ENCODE measurements at regions not wholly inside any gene's neighbourhood (a gene's known extent, or its start where the extent isn't known, plus 50 kb on each side); places are given as distances from the start of the nearest gene placed in this dataset.

- DNase-seq (ENCODE audit: low read depth, low spot score) (no peak), ATAC-seq (no peak)
- CTCF ChIA-PET: no interaction called here
- in situ Hi-C loops (cut with HindIII; ENCODE audit: low pct_unique_long_range_greater_than_20kb, low sequenced_read_pairs): no loop called here
- Histone ChIP-seq H3K36me3 (ENCODE audit: control insufficient read depth, insufficient read depth, low read length) (no peaks in the 10 kb centered on the region), H3K27me3 (ENCODE audit: control insufficient read depth, insufficient read depth, low read length) (no peaks in the 10 kb centered on the region), H3K4me1 (ENCODE audit: control insufficient read depth, insufficient read depth, low read length) (no peaks in the 10 kb centered on the region), H3K9me3 (ENCODE audit: control insufficient read depth, insufficient read depth, low read depth, low read length) (no peaks in the 10 kb centered on the region), H3K4me3 (ENCODE audit: low read depth in 2 of 2, low read length in 2 of 2) (no peak overlapping the region), H3K27ac (ENCODE audit: low read length) (no peak overlapping the region)
- no TSS peak for BruUV-seq (replicated peaks)
- intact Hi-C loops (cut with micrococcal nuclease; ENCODE audit: unreplicated experiment): no loop called here
- POLR2A ChIA-PET: no interaction called here
- TF ChIP-seq, protein P1, sequence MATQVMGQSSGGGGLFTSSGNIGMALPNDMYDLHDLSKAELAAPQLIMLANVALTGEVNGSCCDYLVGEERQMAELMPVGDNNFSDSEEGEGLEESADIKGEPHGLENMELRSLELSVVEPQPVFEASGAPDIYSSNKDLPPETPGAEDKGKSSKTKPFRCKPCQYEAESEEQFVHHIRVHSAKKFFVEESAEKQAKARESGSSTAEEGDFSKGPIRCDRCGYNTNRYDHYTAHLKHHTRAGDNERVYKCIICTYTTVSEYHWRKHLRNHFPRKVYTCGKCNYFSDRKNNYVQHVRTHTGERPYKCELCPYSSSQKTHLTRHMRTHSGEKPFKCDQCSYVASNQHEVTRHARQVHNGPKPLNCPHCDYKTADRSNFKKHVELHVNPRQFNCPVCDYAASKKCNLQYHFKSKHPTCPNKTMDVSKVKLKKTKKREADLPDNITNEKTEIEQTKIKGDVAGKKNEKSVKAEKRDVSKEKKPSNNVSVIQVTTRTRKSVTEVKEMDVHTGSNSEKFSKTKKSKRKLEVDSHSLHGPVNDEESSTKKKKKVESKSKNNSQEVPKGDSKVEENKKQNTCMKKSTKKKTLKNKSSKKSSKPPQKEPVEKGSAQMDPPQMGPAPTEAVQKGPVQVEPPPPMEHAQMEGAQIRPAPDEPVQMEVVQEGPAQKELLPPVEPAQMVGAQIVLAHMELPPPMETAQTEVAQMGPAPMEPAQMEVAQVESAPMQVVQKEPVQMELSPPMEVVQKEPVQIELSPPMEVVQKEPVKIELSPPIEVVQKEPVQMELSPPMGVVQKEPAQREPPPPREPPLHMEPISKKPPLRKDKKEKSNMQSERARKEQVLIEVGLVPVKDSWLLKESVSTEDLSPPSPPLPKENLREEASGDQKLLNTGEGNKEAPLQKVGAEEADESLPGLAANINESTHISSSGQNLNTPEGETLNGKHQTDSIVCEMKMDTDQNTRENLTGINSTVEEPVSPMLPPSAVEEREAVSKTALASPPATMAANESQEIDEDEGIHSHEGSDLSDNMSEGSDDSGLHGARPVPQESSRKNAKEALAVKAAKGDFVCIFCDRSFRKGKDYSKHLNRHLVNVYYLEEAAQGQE (IDR thresholded peaks at IDR 0.05; ENCODE audit: insufficient read depth in 1 of 2, low read depth in 2 of 2, low read length in 1 of 2): no peak
These were observed 226.5 kb upstream of the RBMS1 start for GRCh38 chr2:160720098-160720497.

- ChIA-PET CTCF (interaction anchor here (0.6 kb wide), 1 partner anchor 230 kb away, joined by 4 read pairs; no protein-coding TSS in a partner anchor), POLR2A (no interaction called here)
- Histone ChIP-seq H3K9me3 (ENCODE audit: control insufficient read depth, insufficient read depth, low read depth, low read length) (no peaks in the 10 kb centered on the region), H3K27me3 (ENCODE audit: control insufficient read depth, insufficient read depth, low read length) (no peaks in the 10 kb centered on the region), H3K4me1 (ENCODE audit: control insufficient read depth, insufficient read depth, low read length) (no peaks in the 10 kb centered on the region), H3K27ac (ENCODE audit: low read length) (no peak overlapping the region), H3K36me3 (ENCODE audit: control insufficient read depth, insufficient read depth, low read length) (no peaks in the 10 kb centered on the region), H3K4me3 (ENCODE audit: low read depth in 2 of 2, low read length in 2 of 2) (no peak overlapping the region)
- in situ Hi-C loops (cut with HindIII; ENCODE audit: low pct_unique_long_range_greater_than_20kb, low sequenced_read_pairs): no loop called here
- ATAC-seq (no peak), DNase-seq (ENCODE audit: low read depth, low spot score) (no peak)
- TF ChIP-seq, protein P1 (IDR thresholded peaks at IDR 0.05; ENCODE audit: insufficient read depth in 1 of 2, low read depth in 2 of 2, low read length in 1 of 2): no peak
- TF ChIP-seq CTCF (IDR thresholded peaks at IDR 0.05) (no peak), TCF7L2 (IDR thresholded peaks at IDR 0.05; ENCODE audit: low read depth, low read length) (no peak), SIN3A (IDR thresholded peaks at IDR 0.05; ENCODE audit: borderline replicate concordance, insufficient read depth, low read depth, low read length) (no peak)
- BruUV-seq (replicated peaks): no TSS peak
- intact Hi-C loops (cut with micrococcal nuclease; ENCODE audit: unreplicated experiment): no loop called here
These were observed 227.8 kb upstream of the RBMS1 start for GRCh38 chr2:160721089-160722040.

All from Panc1 (cell line).